HG02763 (cell line): ENCODE measurements at regions not wholly inside any gene's neighbourhood (a gene's known extent, or its start where the extent isn't known, plus 50 kb on each side); places are given as distances from the start of the nearest gene placed in this dataset.

ENCODE experiments used
- ATAC-seq: cut with Tn5 transposase; IDR thresholded peaks from one replicate; pipeline ENCODE4 v1.9.1; 2021; ENCODE audit warnings: mild to moderate bottlenecking, moderate library complexity; ENCODE audit not compliant: unreplicated experiment

DNA sequence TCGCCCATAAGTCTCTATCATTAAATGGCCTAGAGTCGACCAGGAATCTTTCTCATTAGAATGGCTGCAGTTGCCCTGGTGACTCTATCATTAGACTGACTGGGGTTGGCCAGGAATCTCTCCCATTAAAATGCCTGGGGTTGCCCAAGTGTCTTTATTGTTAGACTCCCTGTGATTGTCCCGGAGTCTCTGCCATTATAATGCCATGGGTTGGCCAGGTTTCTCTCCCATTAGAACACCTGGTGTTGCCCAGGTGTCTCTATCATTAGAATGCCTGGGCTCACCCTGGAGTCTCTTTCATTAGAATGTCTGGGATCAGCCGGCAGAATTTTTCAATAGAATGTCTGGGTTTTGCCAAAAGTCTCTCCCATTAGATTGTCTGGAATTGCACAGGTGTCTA lies 1459.3 kb downstream of the UQCRFS1 start:
- ATAC-seq, result no peak

DNA sequence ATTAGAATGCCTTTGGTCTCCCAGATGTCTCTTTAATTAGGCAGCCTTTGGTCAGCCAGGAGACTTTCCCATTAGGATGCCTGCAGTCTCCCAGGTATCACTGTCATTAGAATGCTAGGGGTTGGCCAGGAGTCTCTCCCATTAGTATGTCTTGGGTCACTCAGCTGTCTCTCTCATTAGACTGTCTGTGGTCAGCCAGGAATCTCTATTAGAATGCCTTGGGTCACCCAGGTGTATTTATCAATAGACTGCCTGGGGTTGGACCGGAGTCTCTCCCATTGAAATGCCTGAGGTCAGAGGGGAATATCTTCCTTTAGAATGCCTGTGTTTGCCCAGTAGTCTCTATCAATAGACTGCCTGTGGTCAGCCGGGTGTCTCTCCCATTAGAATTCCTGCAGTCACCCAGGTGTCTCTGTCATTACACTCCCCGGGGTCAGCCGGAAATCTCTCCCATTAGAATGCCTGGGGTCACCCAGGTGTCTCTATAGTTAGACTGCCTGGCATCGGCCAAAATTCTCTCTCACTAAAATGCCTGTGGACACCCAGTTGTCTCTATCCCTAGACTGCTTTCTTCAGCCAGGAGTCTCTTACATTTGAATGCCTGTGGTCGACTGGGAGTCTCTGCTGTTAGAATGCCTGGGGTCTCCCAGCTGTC lies 1460.3 kb downstream of the UQCRFS1 start:
- ATAC-seq, result no peak

DNA sequence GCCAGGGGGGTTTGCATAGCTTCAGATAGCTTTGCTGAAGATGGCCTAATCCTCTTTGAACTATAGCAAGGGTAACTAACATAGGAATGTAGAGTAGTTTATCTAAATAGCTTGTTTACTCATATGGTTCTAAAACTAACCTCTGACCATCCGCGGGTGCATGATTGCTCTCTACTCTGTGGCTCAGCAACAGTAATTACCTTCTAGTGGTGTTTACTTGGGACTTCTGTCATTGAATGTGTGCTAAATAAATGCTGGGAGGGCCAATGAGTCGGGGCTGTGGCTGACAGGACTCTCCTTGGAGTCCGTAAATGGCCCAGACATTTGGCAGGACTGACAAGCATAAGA lies 1461.9 kb downstream of the UQCRFS1 start:
- ATAC-seq, result no peak

DNA sequence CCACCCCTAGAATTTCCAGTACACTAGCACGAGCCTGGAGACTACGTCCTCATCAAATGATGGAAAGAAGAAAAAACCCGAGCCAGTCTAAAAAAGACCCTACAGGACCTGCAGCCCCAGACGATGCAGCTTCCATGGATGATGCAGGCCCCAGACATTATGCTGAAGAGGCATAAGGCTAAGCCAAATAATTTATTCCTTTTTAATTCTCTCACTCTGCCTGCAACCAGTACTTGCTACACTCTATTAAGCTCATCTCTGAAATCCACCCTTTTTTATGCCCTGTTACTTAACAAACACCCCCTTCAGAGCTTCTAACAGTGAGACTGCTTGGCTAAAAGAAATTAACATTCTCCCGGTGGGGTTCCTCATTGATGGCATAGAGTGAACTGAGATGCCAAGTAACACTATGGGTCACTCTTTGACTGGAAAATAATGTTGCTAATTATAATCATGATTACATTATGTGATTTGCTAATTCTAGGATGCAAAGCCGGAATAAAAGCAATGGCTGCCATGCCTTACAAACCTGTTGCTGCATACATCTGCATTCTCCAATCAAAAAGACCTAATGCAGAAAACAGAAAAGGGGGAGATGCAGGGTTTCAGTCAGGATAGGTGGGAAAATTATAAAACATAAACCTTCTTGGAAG lies 1462.4 kb downstream of the UQCRFS1 start:
- no peak for ATAC-seq

DNA sequence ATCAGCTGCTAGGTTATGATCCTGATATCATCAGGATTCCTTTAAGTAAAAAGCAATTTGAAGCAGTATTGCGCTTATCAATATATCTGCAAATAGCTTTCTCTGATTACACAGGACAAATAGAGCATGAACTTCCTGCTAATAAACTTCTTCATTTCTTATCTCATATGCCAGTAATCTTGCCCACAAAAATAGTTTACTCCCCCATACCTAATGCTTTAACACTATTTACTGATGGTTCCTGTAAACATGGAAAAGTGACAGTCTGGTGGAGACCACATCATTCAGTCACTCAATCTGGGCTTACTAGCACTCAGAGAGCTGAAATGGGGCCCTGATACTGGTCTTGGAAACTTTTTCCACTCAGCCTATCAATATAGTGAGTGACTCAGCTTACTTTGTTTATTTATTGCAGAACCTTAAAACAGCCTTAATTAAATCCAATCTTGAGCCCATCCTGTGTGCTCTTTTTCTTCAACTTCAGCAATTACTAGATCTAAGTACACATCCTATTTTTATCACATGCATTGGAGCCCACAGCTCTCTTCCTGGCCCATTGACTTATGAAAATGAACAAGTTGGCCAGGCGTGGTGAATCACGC lies 1464.3 kb downstream of the UQCRFS1 start:
- no peak for ATAC-seq

DNA sequence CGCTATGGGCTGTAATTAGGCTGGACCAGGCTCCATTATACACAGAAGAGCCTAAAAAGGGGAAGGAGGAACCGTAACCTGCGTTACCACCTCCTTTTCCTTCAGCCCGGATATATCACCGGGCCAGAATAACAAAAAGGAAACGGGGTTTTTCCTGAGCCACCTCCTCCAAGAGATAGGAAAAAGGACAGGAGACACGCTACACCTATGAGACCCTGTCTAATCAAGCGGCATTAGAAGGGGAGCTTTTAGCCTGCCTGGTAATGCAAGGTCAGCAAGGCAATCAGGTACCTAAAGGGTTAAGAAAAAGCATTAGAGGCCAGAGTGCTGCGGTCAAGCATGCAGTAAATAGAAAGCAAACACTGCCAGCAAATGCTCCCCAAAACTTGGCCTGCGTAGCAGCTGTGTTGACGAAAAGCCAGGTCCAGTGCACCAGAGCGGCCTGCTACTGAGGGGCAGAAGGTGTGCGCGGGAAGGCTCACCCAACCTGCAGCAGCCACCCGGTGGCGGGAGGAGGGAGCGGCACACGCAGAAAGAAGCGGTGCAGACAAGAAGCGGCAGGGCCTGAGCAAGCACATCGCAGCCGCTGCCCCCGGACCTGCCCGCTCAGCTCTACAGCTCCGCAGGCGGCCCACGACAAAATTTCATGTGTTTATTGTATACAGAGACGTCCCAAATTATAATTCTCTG lies 1466.1 kb downstream of the UQCRFS1 start:
- ATAC-seq, result no peak

DNA sequence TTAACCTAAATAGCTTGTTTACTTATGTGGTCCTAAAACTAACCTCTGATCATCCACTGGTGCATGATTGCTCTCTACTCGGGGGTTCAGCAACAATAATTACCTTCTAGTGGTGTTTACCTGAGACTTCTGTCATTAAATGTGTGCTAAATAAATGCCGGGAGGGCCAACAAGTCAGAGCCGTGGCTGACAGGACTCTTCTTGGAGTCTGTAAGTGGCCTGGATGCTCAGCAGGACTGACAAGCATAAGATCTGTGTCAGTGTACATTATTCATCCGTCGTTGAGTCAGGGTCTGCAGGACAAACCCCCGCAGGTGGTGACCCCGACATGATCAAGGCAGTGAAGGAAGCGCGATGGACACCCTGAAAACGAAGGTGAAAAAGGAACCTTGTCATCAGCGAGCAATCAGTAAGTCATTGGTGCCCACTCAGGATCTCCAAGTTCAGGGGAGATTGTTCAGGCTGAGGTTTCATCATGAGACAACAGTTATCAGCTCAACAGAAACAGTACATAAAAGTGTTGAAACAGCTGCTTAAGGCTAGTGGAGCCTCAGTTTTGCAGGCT lies 1466.9 kb downstream of the UQCRFS1 start:
- no peak for ATAC-seq

DNA sequence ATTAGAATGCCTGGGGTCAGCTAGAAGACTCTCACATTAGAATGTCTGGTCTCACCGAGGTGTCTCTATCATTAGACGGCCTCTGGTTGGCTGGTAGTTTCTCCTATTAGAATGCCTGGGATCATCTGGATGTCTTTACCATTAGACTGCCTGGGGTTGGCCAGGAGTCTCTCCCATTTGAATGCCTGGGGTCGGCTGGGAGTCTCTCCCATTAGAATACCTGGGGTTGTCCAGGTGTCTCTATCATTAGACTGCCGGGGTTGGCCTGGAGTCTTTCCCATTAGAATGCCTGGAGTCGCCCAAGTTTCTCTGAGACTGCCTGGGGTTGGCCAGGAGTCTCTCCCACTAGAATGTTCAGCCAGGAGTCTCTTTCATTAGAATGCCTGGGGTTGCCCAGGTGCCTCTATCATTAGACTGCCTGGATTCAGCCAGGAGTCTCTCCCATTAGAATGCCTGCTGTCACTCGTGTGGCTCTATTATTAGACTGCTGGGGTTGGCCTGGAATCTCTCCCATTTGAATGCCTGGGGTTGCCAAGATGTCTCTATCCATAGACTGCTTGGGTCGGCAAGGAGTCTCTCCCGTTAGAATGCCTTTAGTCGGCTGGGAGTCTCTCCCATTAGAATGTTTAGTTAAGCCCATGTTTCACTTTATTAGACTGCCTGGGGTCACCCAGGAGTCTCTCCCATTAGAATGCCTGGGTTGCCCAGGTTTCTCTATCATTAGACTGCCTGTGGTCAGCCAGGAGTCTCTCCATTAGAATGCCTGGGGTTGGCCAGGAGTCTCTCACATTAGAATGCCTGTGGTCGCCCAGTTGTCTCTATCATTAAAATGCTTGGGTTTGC lies 1467.8 kb downstream of the UQCRFS1 start:
- ATAC-seq, result no peak

DNA sequence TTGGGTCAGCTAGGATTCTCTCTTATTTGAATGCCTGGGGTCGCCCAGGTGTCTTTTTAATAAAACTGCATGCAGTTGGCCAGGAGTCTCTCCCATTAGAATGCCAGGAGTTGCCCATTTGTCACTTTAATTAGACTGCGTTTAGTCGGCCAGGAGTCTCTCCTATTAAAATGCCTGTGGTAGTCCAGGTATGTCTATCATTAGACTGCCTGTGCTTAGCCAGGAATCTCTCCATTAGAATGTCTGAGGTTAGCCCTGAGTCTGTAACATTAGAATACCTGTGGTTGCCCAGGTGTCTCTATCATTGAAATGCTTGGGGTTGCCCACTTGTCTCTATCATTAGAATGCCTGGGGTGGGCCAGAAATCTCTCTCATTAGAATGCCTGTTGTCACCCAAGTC lies 1470.9 kb downstream of the UQCRFS1 start:
- ATAC-seq, result no peak

DNA sequence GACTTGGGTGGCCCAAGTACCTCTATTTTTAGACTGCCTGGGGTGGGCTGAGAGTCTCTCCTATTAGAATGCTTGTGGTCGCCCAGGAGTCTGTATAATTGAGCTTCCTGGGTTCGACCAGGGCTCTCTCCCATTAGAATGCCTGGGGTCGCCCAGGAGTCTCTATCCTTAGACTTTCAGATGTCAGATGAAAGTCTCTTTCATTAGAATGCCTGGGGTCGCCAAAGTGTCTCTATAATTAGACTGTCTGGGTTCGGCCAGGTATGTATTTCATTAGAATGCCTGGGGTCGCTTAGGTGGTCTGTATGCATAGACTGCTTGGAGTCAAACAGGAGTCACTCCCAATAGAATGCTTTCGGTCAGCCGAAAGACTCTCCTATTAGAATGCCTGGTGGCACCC lies 1471.7 kb downstream of the UQCRFS1 start:
- ATAC-seq, result no peak

DNA sequence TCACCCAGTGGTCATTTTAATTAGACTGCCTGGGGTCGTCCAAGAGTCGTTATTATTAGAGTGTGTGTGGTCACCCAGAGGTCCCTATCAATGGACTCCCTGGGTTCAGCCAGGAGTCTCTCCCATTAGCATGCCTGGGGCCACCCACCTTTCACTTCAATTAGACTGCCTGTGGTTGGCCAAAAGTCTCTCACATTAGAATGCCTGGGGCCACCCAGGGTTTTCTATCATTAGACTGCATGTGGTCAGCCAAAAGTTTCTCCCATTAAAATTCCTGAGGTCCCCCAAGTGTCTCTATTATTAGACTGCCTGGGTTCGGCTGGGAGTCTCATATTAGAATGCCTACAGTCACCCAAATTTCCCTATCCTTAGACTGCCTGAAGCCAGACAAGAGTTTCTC lies 1472.6 kb downstream of the UQCRFS1 start:
- no peak for ATAC-seq

DNA sequence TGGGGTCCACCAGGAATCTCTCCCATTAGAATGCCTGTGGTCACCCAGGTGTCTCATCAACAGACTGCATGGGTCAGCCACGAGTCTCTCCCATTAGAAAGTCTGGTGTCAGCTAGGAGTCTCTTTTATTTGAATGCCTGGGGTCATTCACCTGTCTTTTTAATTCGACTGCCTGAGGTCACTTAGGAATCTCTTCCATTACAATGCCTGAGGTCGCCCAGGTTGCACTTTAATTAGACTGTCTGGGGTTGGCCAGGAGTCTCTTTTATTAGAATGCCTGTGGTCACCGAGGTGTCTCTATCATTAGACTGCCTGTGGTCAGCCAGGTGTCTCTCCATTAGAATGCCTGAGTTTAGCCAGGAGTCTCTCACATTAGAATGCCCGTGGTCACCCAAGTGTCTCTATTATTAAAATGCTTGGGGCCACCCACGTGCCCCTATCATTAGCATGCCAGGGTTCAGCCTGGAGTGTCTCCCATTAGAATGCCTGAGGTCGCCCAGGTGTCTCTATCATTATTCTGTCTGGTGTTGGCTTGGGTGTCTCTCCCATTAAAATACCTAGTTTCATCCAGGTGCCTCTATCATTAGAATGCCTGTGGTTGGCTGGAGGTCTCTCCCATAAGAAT lies 1474.3 kb downstream of the UQCRFS1 start:
- no peak for ATAC-seq

DNA sequence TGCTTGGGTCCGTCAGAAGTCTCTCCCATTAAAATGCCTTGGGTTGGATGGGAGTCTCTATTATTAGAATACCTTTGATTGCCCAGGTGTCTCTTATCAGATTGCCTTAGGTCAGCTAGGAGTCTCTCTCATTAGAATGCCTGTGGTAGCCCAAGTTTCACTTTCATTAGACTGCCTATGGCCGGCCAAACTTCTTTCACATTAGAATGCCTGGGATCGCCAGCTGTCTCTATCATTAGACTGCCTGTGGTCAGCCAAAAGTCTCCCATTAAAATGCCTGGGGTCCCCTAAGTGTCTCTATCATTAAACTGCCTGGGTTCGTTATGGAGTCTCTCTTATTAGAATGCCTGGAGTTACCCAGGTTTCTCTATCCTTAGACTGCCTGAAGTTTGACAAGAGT lies 1476.7 kb downstream of the UQCRFS1 start:
- no peak for ATAC-seq

DNA sequence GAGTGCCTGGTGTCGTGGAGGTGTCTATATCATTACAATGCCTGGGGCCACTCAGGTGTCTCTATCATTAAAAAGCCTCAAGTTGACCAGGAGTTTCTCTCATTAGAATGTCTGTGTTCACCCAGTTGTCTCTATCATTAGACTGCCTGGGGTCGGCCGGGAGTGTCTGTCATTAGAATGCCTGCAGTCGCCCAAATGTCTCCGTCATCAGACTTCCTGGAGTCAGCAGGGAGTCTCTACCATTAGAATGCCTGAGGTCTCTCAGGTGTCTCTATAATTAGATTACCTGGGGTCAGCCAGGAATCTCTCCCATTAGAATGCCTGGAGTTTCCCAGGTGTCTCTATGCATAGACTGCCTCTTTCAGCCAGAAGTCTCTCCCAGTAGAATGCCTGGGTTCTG lies 1477.6 kb downstream of the UQCRFS1 start:
- ATAC-seq, result no peak

DNA sequence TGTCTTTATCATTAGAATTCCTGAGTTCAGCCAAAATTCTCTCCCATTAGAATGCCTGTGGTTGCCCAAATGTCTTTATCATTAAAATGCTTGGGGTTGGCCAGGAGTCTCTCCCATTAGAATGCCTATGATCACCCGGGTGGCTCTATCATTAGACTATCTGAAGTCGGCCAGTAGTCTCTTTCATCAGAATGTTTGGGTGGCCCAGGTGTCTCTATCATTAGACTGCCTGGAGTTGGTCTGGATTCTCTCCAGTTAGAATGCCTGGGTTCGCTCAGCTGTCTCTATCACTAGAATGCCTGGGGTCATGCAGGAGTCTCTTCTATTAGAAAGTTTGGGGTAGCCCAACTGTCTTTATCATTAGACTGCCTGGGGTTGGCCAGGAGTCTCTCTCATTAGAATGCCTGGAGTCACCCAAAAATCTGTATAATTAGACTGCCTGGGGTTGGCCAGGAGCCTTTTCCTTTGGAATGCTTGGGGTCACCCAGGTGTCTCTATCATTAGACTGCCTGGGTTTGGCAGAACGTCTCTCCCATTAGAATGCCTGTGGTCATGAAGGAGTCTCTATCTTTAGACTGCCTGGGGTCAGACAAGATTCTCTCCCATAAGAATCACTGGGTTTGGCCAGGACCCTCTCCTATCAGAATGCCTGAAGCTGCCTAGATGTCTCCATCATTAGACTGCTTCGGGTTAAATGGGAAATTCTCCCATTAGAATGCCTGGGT lies 1478.3 kb downstream of the UQCRFS1 start:
- no peak for ATAC-seq

DNA sequence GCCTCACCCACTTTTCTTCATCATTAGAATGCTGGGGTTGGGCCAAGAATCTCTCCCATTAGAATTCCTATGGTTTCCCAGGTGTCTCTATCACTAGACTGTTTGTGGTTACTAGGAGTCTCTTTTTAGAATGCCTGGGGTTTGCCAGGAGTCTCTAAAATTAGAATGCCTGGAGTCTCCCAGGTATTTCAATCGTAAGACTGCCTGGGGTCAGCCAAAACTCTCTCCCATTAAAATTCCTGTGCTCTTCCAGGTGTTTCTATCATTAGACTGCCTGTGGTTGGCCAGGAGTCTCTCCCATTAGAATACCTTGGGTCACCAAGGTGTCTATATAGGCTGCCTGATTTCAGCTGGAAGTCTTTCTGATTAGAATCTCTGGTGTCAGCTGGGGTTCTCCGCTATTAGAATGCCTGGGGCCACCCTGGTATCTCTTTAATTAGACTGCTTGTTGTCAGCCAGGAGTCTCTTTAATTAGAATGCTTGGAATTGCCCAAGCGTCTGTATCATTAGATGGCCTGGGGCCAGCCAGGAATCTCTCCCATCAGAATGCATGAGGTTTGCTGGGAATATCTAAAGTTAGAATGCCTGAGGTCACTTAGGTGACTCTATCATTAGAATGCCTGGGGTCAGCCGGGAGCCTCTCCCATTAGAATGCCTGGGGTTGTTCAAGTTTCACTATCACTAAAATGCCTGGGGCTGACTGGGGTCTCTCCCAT lies 1479.2 kb downstream of the UQCRFS1 start:
- ATAC-seq, result no peak

DNA sequence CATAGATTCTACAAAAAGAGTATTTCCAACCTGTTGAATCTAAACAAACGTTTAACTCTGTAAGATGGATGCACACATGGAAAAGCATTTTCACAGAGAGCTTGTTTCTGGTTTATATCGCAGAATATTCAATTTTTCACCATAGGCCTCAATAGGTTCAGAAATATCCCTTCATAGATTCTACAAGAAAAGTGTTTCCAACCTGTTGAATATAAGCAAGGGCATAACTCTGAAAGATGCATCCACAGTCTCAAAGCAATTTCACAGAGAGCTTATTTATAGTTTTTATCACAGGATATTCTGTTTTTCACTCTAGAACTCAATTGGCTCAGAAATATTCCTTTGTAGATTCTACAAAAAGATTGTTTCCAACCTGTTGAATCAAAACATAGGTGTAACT lies 1483.6 kb downstream of the UQCRFS1 start:
- ATAC-seq, result no peak

DNA sequence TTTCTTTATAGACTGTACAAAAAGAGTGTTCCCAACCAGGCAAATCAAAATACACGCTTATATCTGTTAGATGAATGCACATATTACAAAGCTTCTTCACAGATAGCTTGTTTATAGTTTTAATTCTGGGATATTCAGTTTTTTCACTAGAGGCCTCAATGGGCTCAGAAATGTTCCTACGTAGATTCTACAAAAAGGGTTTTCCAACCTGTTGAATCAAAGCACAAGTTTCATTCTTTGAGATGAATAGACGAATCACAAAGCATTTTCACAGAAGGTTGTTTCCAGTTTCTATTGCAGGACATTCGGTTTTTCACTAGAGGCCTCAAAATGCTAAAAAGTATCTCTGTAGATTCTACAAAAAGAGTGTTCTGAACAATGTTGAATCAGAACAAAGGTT lies 1490.3 kb downstream of the UQCRFS1 start:
- ATAC-seq, result no peak

DNA sequence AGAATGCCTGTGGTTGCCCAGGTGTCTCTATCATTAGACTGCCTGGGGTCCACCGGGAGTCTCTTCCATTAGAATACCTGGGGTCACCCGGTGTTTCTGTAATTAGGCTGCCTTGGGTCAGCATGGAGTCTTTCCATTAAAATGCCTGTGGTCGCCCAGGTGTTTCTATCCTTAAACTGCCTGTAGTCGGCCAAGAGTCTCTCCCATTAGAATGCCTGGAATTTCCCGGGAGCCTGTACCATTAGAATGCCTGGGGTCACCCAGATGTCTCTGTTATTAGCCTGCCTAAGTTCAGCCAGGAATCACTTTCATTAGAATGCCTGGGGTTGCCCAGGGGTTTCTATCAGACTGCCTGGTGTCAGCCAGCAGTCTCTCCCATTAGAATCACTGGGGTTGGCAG lies 1492.8 kb downstream of the UQCRFS1 start:
- no peak for ATAC-seq
